Dermis blood vessel endothelial cell (primary cell): ENCODE measurements at regions not wholly inside any gene's neighbourhood (a gene's known extent, or its start where the extent isn't known, plus 50 kb on each side); places are given as distances from the start of the nearest gene placed in this dataset.
"Not testable (repeated sequence)": the region's sequence is repeated elsewhere in the genome, so short reads cannot be mapped to it uniquely, and the experiment has no call there.

Experiments used
- DNase-seq: peaks from one replicate; pipeline ENCODE4 v3.0.0; 2010

DNA sequence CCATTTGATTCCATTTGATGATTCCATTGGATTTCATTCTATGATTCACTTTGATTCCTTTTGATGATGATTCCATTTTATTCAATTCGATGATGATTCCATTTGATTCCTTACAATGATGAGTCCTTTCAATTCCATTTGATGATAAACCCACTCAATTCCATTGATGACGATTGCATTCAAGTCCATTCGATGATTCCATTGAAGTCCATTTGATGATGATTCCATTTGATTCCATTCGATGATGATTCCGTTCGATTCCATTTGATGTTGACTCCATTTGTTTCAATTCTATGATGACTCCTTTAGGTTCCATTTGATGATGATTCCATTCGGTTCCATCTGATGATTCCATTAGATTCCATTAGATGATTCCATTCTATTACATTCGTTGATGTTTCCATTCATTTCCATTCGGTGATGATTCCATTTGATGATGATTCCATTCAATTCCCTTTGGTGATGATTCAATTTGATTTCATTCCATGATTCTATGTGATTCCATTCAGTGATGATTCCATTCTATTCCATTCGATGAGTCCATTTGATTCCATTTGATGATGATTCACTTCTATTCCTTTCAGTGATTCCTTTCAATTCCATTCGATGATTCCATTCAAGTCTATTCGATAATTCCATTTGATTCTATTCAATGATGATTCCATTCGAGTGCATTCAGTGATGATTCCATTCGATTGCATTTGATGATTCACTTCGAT is 1106.0 kb downstream of the RPIA start:
- DNase-seq, result no peak

- not testable (repeated sequence) for DNase-seq
These were observed 1109.7 kb downstream of the RPIA start for GRCh38 chr2:89801207-89801606.

- not testable (repeated sequence) for DNase-seq
These were observed 1114.9 kb downstream of the RPIA start for GRCh38 chr2:89806363-89806762.

DNA sequence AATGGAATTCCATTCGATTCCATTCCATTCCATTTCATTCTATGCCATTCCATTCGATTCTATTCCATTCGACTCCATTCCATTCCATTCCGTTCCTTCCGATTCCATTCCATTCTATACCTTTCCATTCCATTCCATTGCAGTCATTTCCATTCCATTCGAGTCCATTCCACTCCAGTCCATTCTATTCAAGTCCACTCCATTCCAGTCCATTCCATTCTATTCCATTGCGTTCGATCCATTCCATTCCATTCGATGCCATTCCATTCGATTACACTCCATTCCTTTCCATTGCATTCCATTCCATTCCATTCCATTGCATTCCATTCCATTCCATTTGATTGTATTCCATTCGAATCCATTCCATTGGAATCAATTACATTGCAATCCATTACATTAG is 1119.8 kb downstream of the RPIA start:
- no peak for DNase-seq

GRCh38 chr2:89811910-89812309 is 1120.4 kb downstream of the RPIA start:
- DNase-seq, result not testable (repeated sequence)

DNA sequence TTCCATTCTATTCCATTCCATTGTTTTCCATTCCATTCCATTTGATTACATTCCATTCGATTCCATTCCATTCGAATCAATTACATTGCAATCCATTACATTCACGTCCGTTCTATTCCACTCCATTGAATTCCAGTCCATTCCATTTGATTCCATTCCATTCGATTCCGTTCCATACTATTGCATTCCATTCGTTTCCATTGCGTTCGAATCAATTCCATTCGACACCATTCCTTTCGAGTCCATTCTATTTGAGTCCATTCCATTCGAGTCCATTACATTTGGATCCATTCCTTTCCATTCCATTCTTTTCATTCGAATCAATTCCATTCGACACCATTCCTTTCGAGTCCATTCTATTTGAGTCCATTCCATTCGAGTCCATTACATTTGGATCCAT is 1122.9 kb downstream of the RPIA start:
- not testable (repeated sequence) for DNase-seq

DNA sequence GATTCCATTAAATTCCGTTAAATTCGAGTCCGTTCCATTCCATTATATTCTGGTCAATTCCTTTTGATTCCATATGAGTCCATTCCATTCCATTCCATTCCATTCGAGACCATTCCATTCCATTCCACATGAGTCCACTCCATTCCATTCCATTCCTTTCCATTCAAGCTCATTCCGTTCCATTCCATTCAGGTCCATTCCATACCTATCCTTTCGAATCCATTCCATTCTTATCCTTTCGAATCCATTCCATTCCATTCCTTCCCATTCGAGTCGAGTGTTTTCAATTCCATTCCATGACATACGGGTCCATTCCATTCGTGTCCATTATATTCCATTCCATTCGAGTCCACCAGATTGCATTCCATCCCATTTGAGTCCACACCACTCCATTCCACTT is 1127.4 kb downstream of the RPIA start:
- no peak for DNase-seq

DNA sequence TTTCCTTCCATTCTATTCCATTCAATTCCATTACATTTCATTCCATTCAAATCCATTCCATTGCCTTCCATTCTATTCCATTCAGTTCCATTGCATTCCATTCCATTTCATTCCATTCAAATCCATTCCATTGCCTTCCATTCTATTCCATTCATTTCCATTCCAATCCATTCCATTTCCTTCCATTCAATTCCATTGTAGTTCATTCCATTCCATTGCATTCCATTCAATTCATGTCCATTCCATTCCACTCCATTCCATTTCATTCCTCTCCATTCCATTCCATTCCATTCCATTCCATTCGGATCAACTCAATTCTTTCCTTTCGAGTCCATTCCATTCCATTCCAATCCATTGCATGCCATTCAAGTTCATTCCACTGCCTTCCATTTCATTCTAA is 1128.3 kb downstream of the RPIA start:
- DNase-seq, result no peak

- no peak for DNase-seq
These were observed 1128.8 kb downstream of the RPIA start for GRCh38 chr2:89820248-89820647.

- no peak for DNase-seq
These were observed 1130.0 kb downstream of the RPIA start for GRCh38 chr2:89821455-89821945.

DNA sequence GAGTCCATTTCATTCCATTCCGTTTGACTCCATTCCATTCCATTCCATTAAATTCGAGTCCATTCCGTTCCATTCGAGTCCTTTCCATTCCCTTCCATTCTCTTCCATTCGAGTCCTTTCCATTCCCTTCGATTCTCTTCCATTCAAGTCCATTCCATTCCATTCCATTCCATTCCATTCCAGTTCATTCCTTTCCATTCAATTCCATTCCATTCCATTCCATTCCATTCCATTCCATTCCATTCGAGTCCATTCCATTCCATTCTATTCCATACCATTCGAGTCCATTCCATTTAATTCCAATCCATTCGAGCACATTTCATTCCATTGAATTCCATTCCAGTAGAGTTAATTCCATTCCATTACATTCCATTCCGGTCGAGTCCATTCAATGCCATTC is 1130.9 kb downstream of the RPIA start:
- DNase-seq, result not testable (repeated sequence)

- DNase-seq, result no peak
These were observed 1132.1 kb downstream of the RPIA start for GRCh38 chr2:89823556-89823955.

DNA sequence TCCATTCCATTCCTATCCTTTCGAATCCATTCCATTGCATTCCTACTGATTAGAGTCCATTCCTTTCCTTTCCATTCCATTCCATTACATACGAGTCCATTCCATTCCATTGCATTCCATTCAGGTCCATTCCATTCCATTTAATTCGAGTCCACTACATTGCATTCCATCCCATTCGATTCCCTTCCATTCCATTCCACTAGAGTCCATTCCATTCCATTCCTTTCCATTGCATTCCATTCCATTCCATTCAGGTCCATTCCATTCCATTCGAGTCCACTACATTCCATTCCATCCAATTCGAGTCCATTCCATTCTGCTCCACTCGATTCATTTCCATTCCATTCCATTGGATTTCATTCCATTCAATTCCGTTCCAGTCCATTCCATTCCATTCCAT is 1133.6 kb downstream of the RPIA start:
- no peak for DNase-seq

DNA sequence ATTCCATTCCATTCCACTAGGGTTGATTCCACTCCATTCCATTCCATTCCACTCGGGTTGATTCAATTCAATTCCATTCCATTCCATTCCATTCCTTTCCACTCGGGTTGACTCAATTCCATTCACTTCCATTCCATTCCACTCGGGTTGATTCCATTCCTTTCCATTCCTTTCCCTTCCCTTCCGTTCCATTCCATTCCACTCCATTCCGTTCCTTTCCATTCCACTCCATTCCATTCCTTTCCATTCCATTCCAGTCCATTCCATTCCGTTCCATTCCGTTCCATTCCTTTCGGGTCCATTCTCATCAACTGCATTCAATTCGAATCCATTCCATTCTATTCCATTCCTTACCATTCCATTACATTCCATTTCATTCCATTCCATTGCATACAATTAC is 1135.3 kb downstream of the RPIA start:
- DNase-seq, result not testable (repeated sequence)

GRCh38 chr2:89827829-89828228 is 1136.4 kb downstream of the RPIA start:
- DNase-seq, result not testable (repeated sequence)

GRCh38 chr2:89828416-89828815 is 1136.9 kb downstream of the RPIA start:
- DNase-seq, result not testable (repeated sequence)

DNA sequence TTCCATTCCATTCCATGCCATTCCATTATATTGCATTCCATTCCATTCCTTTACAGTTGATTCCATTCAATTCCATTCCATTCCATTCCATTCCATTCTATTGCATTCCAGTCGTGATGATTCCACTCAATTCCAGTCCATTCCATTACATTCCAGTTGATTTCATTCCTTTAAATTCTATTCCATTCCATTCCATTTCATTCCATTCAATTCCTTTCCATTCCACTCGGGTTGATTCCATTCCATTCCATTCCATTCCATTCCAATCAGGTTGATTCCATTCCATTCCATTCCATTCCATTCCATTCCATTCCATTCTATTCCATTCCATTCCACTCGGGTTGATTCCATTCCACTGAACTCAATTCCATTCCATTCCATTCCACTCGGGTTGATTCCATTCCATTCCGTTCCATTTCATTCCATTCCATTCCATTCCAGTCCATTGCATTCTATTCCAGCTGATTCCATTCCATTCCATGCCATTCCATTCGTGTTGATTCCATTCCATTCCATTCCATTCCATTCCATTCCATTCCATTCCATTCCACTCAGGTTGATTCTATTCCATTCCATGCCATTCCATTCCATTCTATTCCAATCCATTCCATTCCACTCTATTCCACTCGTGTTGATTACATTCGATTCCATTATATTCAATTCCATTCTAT is 1137.6 kb downstream of the RPIA start:
- DNase-seq, result not testable (repeated sequence)

- DNase-seq, result no peak
These were observed 1138.4 kb downstream of the RPIA start for GRCh38 chr2:89829828-89830227.

- DNase-seq, result not testable (repeated sequence)
These were observed 1139.1 kb downstream of the RPIA start for GRCh38 chr2:89830341-89831218.

GRCh38 chr2:89831641-89832498 is 1140.4 kb downstream of the RPIA start:
- DNase-seq, result no peak

DNA sequence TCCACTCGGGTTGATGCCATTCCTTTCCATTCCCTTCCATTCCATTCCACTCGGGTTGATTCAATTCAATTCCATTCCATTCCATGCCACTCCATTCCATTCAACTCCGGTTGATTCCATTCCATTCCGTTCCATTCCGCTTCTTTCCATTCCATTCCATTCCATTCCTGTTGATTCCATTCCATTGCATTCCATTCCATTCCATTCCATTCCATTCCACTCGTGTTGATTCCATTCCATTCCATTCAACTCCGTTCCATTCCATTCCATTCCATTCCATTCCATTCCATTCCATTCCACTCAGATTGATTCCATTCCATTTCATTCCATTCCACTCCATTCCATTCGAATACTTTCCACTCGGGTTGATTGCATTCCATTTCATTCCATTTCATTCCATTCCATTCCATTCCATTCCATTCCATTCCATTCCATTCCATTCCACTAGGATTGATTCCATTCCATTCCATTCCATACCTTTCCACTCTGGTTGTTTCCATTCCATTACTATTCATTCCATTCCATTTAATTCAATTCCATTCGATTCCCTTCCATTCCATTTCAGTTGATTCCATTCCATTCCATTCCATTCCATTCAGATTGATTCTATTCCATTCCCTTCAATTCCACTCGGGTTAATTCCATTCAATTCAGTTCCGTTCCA is 1141.8 kb downstream of the RPIA start:
- peak; percentile 33 for DNase-seq

DNA sequence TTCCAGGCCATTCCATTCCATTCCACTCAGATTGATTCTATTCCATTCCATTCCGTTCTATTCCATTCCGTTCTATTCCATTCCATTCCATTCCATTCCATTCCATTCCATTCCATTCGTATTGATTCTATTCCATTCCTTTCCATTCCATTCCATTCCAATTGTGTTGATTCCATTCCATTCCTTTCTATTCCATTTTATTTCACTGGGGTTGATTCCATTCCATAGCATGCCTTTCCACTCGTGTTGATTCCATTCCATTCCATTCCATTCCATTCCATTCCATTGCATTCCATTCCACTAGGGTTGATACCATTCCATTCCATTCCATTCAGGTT is 1142.3 kb downstream of the RPIA start:
- DNase-seq, result peak; percentile 28
